Activated effector memory CD4-positive, alpha-beta T cell treated with anti-CD3 and anti-CD28 coated beads, Interleukin-2, amount 50 U/mL, for 16 hours (primary cell): ENCODE measurements at regions not wholly inside any gene's neighbourhood (a gene's known extent, or its start where the extent isn't known, plus 50 kb on each side); places are given as distances from the start of the nearest gene placed in this dataset.

Source experiments
- DNase-seq: peaks from one replicate; pipeline ENCODE4 v3.0.0-alpha.2; 2020

DNA sequence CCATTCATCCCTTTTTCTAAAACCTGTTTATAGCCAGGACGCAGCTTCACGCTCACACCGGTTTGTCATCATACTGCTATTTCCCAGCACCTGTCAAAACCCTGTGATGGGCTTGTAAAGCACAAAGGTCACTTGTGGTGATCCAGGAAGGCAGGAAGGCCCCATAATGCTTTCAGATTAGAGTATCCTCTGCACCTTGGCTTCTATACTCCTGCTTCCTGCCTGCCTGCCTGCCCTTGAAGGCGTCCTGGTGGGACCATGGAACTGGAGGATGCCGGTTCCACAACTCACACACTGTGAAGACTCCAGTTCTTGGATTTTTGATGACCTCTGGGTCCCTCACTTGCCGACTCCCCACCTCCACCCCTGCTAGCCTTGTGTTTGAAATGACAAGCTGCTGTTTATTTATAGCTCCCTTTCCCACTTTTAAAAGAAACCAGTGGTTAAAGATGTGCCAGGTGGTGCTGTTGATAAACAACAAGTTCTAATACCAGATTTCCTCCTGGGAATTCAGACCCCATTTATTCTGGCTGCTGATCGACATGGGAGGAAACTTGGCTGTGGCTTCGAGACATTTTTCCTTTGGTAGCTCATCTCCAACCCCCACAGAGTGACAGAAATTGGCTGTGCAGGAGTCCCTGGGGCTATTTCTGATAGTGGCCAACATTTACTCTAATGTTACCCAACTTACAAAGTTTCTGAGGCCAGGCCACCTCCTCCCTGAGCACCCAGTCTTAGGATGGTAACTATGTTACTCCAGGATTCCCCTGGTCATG, 211.5 kb downstream of the KDR start:
- no peak for DNase-seq

DNA sequence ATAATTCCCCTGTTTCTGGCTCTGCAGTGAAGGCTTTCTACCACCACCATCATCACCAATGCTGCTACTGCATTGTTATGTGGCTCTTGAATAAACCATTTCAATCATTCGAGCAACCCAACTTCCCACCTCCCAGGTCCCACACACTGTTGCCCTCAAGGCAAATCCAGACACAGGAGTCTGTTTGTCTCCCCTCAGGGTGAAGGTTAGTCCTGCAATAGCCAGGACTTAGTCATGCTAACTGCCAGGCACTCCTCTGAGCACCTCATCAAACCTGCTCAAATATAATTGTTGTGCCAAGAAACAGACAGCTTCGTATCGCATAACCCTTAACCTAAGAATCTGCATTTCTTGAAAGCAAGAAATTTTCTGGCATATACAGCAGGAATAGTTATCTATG, 213.2 kb downstream of the KDR start:
- DNase-seq = no peak

DNA sequence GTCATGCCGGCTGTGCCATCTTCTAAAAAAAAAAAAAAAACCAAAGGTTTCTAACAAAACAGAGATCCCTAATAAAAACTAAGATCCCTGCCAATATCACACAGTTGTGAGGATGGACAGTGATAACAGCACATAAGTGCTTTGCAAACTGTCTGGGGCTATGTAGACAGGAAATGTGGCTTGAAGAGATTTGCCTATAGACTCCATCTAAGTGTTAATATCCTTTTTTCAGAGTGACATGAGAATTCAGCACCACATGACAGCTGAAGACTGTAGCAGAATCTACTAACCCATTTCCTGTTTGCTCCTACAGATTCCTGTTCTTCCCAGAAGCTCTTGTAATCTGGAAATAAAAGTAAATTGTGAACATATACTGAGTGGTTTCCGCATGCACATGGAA, 215.4 kb downstream of the KDR start:
- no peak for DNase-seq

DNA sequence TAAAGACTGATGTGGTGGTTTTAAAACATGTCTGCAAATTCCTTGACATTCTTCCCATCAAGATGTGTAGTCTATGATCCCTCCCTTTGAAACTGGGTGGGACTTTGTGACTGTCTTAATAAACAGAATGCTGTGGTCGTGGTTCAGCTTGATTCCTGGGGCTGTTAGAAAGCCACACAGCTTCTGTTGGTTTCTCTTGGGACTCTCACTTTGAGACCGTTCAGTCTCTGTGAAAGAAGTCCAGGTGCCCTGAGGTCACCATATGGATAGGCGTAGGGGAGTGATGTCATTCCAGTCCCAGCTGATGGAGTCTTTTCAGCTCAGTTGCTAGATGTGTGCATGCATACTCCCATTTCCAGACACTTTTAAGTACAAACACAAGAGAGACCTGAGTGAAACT, 216.6 kb downstream of the KDR start:
- no peak for DNase-seq

DNA sequence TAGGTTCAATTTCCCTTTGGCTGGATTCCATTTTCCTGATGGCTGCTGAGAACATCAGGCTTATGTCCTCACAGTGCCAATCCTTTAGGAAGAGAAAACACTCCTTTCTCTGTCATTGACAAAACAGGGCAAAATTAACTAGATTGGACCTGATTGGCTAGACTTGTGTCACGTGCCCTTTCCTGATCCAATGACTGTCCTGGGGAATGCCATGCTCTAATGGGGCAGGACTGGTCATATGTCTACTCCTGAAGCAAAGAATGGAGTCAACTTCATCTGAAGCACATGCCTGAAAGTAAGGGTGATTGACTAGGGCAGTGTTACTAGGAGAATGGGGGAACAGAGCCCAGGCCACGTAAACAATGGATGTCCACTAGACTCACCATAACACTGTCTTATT, 220.4 kb downstream of the KDR start:
- no peak for DNase-seq

DNA sequence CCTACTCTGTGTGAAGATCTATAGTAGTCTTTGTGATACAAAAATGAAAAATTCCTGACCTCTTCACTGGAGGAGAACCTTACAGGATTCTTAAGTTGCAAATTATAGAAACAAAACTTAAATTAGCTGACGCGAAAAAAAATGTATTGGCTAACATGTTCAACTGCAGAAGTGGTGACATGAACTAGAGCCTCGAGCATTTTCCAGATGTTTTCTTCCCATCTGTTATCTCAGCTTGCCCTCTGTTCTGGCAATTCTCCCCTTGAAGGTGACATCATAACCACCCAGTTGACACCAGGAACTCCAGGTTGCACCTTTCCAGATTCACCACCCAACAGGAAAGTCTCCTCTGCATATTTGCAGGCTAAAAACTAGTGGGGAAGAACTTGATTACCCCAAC, 222.4 kb downstream of the KDR start:
- no peak for DNase-seq

DNA sequence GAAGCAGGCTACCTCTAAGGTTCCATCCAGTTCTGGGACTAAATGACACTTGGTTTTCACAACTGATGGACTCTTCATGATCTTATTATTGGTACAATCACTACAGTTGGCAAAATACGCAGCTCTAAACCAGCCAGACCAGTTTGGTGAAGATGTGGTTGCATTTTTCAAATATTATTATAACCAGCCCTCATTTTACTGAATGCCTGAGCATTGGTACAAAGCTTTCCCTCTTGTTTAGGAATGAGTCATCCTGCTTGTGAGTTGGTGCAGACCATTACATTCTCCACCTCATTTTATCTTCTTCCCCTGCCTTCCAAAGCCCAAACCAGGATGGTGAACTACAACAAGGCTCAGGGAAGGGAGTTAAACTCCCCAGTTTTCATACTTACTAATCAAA, 223.1 kb downstream of the KDR start:
- DNase-seq = no peak

DNA sequence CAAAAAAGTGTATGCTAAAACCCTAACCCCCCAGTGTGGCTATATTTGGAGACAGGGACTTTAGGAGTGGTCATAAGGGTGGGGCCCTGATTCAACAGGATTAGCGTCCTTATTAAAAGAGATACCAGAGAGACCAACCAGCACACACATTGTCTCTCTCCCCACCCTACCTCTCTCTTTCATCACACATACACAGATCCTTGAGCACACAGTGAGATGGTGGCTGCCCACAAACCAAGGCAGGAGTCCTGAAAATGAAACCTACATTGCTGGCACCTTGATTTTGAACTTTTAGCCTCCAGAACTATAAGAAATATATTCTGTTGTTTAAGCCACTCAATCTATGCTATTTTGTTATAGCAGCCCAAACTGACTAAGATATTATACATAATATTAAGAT, 224.2 kb downstream of the KDR start:
- DNase-seq = no peak

DNA sequence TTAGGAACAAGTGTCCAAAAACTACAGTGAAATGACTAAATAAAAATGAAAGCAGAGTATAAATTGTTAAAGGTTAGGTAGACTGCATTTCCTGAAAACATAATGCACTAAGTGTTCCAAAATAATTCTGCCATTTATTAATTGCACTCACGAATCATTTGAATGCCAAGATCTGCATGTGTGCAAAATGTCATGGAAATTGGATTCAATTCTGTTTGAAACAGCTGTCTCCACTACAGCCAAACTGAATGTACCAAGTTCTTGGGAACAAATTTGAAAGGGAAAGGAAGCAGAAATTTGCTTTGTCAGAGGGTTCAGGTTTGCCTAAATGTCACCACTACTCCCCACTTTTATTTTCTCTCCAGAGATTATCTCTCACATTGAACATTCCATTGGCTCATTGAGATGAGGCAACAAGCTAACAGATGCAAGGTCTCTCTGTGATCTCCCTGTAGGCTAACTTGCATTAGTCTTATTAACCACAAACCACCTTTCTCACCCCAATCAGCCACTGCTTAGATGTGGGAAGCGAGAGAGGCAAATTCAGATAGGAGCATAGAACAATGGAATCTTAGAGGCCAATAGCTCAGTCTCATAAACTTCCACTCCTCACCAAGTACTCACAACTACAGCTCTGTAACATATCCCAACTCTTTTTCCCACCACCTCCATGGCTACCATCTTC, 226.6 kb downstream of the KDR start:
- no peak for DNase-seq

DNA sequence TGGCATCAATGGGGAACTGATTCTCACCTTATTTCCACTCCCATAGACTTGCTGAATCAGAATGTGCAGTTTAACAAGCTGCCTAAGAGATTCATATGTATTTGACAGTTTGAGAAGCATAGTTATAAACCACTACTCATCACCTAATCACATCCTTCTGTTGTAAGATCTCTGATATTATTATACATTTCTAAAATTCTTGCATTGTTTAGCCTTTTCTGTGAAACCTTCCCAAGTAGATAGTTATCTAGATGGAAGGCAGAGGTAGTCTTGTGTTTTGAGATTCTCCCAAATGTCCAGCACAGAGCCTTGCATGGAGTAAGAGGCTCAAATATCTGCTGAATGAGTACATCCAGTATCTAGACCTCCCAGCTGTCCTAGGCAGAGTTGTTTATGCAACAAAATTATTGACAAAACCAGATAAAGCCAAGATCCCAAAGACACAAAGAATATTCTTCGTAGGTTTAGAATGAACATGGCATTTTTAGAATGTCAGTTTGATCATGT, 227.3 kb downstream of the KDR start:
- no peak for DNase-seq

DNA sequence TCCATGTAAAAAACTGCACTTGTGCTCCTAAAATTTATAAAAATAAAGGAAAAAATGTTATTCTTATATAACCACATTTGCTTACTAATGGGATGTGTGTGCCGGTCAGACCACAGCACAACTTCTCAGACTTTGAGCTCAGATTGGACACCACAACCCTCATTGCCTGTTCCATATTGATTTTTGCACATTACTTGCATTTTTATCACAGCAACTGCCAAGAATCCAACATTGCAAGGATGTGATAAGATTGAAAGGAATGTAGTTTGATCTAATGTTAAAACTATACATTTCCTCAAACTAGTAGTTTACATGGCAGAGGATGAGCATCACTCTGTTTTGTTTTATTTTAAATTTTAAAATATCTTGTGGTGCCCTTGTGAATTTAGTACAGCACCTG, 227.8 kb downstream of the KDR start:
- no peak for DNase-seq

DNA sequence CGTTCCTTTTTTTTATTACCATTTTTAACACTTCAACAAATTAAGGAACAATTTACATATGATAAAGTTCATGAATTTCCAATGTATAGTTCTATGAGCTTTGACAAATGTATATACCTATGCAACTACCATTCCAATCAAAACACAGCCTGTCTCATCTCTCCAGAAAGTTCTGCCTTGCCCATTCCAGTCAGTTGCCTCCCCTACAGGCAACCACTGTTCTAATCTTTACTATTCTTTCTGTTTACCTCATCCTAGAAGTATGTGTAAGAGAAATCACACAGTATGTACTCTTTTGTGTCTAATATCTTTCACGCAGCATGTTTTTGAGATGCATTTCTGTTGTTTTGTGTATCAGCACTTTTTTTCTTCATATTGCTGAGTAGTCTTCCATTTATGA, 224.9 kb downstream of the KIT start:
- no peak for DNase-seq

DNA sequence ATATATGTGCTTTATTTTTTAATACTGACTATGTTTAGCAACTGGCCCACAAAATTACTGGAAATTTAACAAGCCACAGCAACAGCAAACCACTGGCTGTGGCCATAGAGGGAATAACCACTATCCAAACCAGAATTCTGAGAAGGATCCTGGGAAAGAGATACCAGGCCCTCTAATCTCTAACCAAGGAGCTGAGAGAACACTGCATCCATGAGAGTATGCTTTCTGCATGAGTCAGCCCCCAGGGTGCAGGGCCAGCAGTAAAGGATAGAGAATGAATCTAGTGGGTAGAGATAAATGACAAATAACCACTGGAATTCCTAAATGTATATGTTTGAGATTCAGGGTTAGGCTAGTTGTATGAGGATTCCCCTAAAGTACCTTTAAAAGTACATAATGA, 221.8 kb downstream of the KIT start:
- DNase-seq = no peak

DNA sequence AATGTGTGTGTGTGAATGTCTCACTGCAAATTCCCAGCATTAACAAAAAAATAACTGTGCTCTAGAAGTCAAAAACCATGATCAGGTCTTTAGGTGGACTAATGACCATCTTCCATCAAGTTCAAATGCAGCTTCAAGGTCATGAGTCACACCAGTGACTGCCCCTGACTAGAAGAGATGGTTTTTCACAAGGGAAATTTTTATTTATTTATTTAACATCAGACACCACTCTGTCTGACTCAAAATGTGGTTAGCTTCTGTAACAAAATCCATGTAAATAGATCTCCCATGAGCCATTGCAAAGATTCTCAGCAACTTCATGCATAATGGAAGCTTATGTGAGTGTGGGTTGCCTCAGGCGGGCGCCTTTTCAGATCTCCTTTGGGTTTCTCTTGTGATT, 219.2 kb downstream of the KIT start:
- no peak for DNase-seq

DNA sequence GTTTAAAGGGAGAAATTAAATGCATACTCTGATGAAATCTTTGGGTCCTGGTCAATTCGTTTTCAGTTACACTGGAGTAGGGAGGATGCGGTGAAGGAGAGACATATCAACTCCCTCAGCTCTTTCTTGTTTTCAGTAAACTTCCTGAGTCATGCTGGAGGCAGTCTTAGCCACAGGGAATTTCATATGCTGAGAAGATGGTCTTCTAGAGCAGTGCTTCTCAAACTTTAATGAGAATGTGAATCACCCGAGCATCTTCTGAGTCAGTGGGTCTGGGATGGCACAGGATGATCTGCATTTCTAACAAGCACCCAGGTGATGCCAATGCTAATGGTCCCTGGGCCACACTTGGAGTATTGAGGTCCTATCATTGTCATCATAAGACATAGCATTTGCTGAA, 214.5 kb downstream of the KIT start:
- DNase-seq = no peak

DNA sequence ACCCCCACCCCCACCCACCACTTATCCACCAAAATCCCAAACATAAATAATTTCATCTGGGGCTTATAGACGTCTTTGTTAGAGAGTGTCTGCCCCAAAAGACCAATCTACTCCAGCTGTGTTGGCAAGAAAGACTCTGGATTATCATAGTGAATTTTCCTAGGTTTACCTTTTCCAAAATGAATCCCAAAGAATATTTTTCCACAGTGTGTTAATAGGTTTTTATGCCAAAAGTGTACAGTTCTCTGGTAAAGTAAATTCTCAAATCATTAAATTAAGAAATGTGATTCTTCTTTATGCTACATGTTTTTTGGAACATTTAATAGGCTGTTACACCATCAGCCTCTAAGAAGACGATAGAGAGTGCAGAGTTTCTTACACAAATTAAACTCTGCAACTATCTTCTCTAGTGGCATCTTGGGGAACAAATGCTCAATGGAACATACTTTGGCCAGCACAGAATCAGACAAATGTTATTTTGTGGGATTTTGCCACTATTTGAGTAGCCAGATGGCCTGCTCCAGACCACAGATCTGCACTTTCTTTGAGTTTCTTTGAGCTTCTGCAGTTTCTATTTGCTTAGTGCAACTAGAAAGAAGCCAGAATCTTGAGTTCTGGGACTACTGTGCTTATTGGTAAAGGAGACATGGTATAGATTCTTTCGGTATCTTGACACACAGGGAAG, 206.0 kb downstream of the KIT start:
- no peak for DNase-seq

DNA sequence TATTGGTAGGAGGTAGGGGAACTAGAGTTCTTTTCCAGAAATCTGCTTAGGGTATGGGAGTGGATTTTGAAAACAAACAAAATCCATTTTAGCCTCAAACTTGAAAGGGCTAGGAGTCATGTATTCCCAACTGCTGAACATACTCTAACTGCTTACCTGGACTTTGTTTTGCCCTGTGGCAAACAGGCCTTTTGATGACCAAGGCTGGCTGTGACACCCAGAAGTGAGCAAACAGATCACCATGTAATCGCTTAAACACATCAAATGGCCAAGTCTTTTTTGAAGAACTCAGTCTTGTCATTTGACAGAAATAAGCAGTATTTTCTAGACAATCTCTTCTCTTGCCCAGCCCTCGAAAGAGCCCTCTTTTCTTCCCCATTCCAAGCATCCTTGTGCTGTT, 203.4 kb downstream of the KIT start:
- DNase-seq = no peak

DNA sequence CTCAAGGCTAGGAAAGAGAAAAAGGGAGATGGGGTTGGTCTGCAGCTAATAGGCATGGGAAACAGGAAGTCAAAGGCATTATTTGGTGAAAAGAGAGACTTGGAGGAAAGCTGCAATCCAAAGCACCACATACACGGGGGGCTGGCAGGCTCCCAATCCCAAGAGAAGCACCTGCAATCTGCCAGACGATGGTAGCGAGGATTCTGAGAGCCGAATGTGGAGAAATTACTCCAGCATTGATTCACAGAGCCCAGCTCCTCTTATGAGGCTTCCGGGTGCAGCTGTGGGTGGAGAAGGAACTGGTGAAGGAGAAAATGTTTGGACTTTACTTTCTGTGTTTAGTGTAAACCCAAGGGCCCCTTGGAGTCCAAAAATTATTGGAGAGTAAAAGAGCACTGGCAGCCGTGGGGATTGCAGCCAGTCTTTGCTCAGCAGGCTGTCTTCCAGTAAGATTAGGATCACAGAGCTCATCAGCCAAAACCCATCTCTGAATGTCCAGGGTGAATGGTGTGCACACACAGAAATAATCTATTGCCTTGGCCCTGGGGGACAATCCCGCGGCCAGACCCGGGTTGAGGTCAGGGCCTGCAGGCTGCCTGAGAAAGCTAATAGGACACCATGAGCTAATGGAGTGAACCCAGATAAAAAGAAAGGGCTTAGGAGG, 197.6 kb downstream of the KIT start:
- DNase-seq = no peak

DNA sequence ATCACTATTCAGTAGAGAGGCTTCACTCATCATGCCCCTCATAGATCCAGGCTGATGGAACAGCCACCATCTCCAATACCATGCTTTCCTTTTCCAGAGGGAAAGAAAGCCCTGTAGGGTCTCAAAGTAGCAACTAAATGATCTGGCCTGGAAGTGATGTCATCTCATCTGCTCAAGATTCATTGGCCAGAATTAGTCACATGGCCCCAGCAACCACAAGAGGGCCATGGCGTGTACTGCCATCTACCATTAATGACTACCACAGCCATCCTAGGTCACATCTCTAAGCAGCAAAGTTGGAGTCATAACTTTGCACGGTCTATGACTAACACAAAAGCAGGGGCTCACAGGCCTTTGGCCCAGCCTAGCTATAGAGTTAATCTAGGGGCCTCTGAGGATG, 194.8 kb downstream of the KIT start:
- DNase-seq = no peak

DNA sequence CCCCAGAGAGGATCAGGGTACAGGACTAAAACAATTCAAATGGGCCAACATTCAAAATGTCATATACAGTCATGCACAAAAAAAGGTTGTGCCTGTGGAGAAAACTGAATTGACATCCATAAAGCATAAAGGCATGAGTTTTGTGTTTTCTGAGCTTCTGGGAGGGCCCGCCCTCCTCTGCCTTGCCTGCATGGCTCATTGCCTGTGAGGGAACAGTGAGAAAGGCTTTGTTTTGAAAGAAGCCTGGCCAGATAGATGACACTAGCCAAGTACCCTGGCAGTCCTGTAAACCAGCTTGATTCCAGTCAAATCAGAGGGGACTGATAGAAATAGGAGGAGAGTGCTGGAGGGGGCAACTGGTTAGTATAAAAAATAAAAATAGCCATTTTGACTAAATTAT, 194.3 kb downstream of the KIT start:
- DNase-seq = no peak

DNA sequence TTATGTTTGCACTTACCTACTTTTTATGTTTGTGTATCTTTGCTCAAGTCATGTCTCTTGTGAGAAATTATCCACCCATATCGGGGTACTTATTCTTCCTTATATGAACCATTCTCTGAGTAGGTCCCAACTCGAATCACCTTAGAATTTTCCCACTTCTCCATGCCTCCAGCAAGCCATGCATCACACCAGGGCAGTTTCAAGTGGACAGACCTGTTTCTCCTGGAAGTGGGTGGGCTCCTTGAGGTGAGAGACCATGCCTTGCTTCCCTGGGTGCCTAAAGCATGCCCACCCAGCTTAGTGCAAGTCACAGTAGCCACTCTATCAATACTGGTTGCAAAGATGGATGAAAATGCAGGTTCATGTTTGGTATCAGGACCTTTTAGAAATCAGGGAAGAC, 187.2 kb downstream of the KIT start:
- DNase-seq = no peak

DNA sequence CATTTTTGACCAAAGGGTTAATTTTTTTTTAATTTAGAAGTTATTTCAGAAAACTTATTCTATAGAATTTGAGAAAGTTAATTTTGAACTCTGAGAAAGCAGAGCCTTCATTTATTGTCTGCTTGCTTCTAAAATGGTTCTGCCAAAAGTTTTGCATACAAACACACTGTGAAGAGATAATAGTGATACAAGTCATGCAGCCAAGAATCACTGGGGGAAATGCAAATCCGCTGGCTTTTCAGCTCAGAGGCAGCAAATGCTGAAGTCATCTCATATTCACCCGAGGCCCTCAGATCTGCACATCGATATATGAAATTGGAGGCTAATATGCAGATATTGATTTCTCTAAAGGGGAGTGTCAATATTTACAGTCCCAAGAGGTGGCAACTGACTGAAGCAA, 186.2 kb downstream of the KIT start:
- no peak for DNase-seq

DNA sequence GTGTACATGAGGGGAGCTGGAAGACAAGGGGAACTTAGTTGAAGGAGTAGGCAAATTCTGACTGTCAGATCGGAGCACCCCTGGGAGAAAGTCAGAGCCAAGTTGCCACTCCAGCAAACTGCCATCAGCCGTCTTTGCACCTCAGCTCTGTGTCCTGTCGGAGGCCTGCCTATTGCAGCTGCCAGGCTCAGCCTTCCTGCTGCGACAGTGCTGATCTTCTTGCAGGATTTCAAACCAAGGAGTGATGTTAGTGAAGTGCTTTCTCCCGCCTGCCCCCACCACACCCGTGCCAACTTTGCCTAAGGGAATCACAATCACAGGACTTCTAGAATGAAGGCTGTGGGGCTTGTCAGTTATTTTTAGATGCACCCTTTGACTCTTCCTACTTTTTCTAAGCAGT, 185.3 kb downstream of the KIT start:
- no peak for DNase-seq

DNA sequence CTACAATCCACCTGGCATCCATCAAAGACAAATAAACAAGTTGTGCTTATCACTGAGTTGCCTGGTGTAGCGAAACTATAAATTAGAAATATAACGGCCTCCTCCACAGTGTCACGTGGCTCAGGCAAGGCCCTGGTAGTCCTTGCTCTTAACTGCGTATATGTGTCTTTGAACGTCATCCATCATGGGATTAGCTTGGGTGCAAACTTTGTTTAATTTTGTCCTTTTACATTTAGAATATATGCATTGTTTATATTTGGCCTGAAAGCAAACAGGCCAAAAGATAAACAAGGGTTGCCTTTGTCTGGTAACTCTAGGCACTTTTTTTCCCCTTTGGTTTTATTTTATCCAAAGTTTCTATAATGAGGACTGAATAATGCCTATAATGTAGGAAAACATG, 184.9 kb downstream of the KIT start:
- DNase-seq = no peak
